Fibroblast of lung (primary cell): ENCODE measurements at regions not wholly inside any gene's neighbourhood (a gene's known extent, or its start where the extent isn't known, plus 50 kb on each side); places are given as distances from the start of the nearest gene placed in this dataset.

Experiments used
- DNase-seq, 2 donors: peaks; one replicate each; pipeline versions ENCODE4 v3.0.0 to v3.0.0-alpha.2; 2010; ENCODE audit warnings: low read depth in 2 of 2
- H2AFZ ChIP-seq: 2 replicates; pipeline ENCODE4 v1.5.1; 2012; ENCODE audit warnings: low read length, control low read depth, inconsistent platforms
- H3K27ac ChIP-seq: 2 replicates; pipeline ENCODE4 v1.5.1; 2011; ENCODE audit warnings: low read length, control low read depth; ENCODE audit not compliant: insufficient read depth
- H3K27me3 ChIP-seq: 2 replicates; pipeline ENCODE4 v1.5.1; 2011; ENCODE audit warnings: mild to moderate bottlenecking, low read length; ENCODE audit not compliant: control insufficient read depth, insufficient read depth
- H3K36me3 ChIP-seq: 2 replicates; pipeline ENCODE4 v1.5.1; 2011; ENCODE audit warnings: low read length; ENCODE audit not compliant: control insufficient read depth, insufficient read depth
- H3K4me1 ChIP-seq: 2 replicates; pipeline ENCODE4 v1.5.1; 2011; ENCODE audit warnings: low read length; ENCODE audit not compliant: control insufficient read depth, insufficient read depth; ENCODE audit errors: extremely low read depth
- H3K4me2 ChIP-seq: 2 replicates; pipeline ENCODE4 v1.5.1; 2011; ENCODE audit warnings: low read length, control low read depth; ENCODE audit not compliant: insufficient read depth; ENCODE audit errors: extremely low read depth
- H3K4me3 ChIP-seq, 4 experiments: fragments of 200-600 bp in 1 of 4; sonication (generic) in 1 of 4; replicated peaks in 1 of 4; 2 replicates each; pipeline ENCODE4 v1.5.1; 2011 to 2016; ENCODE audit warnings: low read length in 4 of 4, low read depth in 3 of 4, mild to moderate bottlenecking in 3 of 4, control low read depth in 2 of 4, inconsistent platforms in 1 of 4, mixed read lengths in 1 of 4; ENCODE audit not compliant: insufficient read depth in 1 of 4; ENCODE audit errors: control extremely low read depth in 1 of 4
- H3K79me2 ChIP-seq: 2 replicates; pipeline ENCODE4 v1.5.1; 2012; ENCODE audit warnings: mild to moderate bottlenecking, low read length, inconsistent platforms; ENCODE audit not compliant: control insufficient read depth, insufficient read depth
- H3K9ac ChIP-seq: 2 replicates; pipeline ENCODE4 v1.5.1; 2011; ENCODE audit warnings: mild to moderate bottlenecking, low read length, control low read depth; ENCODE audit not compliant: insufficient read depth
- H3K9me3 ChIP-seq: 2 replicates; pipeline ENCODE4 v1.5.1; 2012; ENCODE audit warnings: low read depth, low read length; ENCODE audit not compliant: control insufficient read depth, insufficient read depth
- H4K20me1 ChIP-seq: 2 replicates; pipeline ENCODE4 v1.5.1; 2011; ENCODE audit warnings: low read length; ENCODE audit not compliant: control insufficient read depth, insufficient read depth; ENCODE audit errors: extremely low read depth
- EZH2 ChIP-seq: IDR thresholded peaks from 2 replicates; pipeline ENCODE4 v1.5.1; 2012; ENCODE audit warnings: low read length, control low read depth, mild to moderate bottlenecking; ENCODE audit errors: missing control alignments
- TF ChIP-seq, protein P1 (sequence below), 2 donors: IDR thresholded peaks in 1 of 2; conservative IDR thresholded peaks in 1 of 2; 1 replicate in 1 of 2; 2 replicates in 1 of 2; pipeline ENCODE4 v1.5.1; 2011 to 2012; ENCODE audit warnings: low read length in 2 of 2, control low read depth in 1 of 2, inconsistent platforms in 1 of 2, low read depth in 1 of 2, mild to moderate bottlenecking in 1 of 2

DNA sequence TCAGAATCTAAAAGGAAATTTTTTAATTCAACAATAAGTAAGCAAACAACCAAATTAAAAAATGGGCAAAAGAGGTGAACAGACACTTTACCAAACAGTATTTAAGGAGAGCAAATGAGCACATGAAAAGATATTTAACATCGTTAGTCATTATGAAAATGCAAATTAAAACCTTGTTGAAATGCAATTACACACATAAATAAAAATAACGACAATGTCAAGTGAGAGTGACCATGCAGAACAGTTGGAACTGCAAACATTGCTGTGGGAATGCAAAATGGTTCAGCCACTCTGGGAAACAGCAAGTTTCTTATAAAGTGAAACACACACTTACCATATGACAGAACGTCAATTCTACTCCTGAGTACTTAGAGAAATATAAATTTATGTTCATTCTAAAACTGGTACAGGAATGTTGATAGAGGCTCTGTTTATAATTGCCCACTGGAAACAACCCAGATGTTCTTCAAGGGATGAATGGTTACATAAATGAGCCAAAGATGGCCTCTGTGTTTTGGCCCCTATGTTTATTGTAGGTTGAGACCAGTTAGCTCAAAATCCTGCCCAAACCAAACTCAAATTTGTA, 678.1 kb downstream of the UQCRFS1 start:
- H2AFZ ChIP-seq = no peak overlapping the region
- no peaks in the 10 kb centered on the region for H3K27me3 ChIP-seq
- no peaks in the 10 kb centered on the region for H3K79me2 ChIP-seq

GRCh38 chr19:28532765-28533341, 680.1 kb downstream of the UQCRFS1 start:
- no peak overlapping the region for H3K27ac ChIP-seq
- TF ChIP-seq EZH2 = no peak
- TF ChIP-seq, protein P1, sequence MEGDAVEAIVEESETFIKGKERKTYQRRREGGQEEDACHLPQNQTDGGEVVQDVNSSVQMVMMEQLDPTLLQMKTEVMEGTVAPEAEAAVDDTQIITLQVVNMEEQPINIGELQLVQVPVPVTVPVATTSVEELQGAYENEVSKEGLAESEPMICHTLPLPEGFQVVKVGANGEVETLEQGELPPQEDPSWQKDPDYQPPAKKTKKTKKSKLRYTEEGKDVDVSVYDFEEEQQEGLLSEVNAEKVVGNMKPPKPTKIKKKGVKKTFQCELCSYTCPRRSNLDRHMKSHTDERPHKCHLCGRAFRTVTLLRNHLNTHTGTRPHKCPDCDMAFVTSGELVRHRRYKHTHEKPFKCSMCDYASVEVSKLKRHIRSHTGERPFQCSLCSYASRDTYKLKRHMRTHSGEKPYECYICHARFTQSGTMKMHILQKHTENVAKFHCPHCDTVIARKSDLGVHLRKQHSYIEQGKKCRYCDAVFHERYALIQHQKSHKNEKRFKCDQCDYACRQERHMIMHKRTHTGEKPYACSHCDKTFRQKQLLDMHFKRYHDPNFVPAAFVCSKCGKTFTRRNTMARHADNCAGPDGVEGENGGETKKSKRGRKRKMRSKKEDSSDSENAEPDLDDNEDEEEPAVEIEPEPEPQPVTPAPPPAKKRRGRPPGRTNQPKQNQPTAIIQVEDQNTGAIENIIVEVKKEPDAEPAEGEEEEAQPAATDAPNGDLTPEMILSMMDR (conservative IDR thresholded peaks at IDR 0.05 in 1 of 2, IDR thresholded peaks at IDR 0.05 in 1 of 2; ENCODE audit: low read depth in 1 of 2, low read length in 2 of 2) = no peak
- no peak overlapping the region for H3K4me3 ChIP-seq
- no peaks in the 10 kb centered on the region for H3K36me3 ChIP-seq
- no peaks in the 10 kb centered on the region for H3K9me3 ChIP-seq
- H3K27me3 ChIP-seq = no peaks in the 10 kb centered on the region
- no peak for DNase-seq
- H2AFZ ChIP-seq = no peak overlapping the region
- no peak overlapping the region for H3K9ac ChIP-seq
- H4K20me1 ChIP-seq = no peaks in the 10 kb centered on the region
- H3K79me2 ChIP-seq = no peaks in the 10 kb centered on the region
- H3K4me1 ChIP-seq = no peaks in the 10 kb centered on the region
- H3K4me2 ChIP-seq = no peak overlapping the region

More for the DNA sequence above, 678.1 kb downstream of the UQCRFS1 start:
- Histone ChIP-seq H3K36me3 (no peaks in the 10 kb centered on the region), H3K9me3 (no peaks in the 10 kb centered on the region), H4K20me1 (no peaks in the 10 kb centered on the region), H3K4me2 (no peak overlapping the region), H3K4me1 (no peaks in the 10 kb centered on the region), H3K4me3 (no peak overlapping the region), H3K27ac (no peak overlapping the region), H3K9ac (no peak overlapping the region)
- no peak for DNase-seq
- TF ChIP-seq EZH2 = no peak
- TF ChIP-seq, protein P1 (conservative IDR thresholded peaks at IDR 0.05 in 1 of 2, IDR thresholded peaks at IDR 0.05 in 1 of 2; ENCODE audit: low read depth in 1 of 2, low read length in 2 of 2) = no peak

- H3K9ac ChIP-seq = no peak overlapping the region
- DNase-seq = no peak
- H3K9me3 ChIP-seq = no peaks in the 10 kb centered on the region
- no peaks in the 10 kb centered on the region for H3K79me2 ChIP-seq
- no peak overlapping the region for H3K4me3 ChIP-seq
- no peaks in the 10 kb centered on the region for H3K4me1 ChIP-seq
- H4K20me1 ChIP-seq = no peaks in the 10 kb centered on the region
- TF ChIP-seq, protein P1 (conservative IDR thresholded peaks at IDR 0.05 in 1 of 2, IDR thresholded peaks at IDR 0.05 in 1 of 2; ENCODE audit: low read depth in 1 of 2, low read length in 2 of 2) = no peak
- TF ChIP-seq EZH2 = no peak
- no peak overlapping the region for H3K4me2 ChIP-seq
- H3K27me3 ChIP-seq = no peaks in the 10 kb centered on the region
- H3K27ac ChIP-seq = no peak overlapping the region
- no peak overlapping the region for H2AFZ ChIP-seq
- H3K36me3 ChIP-seq = no peaks in the 10 kb centered on the region
Observed at GRCh38 chr19:28531979-28532378, 681.0 kb downstream of the UQCRFS1 start.
